ENCODE measurements at regions not wholly inside any gene's neighbourhood (a gene's known extent, or its start where the extent isn't known, plus 50 kb on each side); places are given as distances from the start of the nearest gene placed in this dataset.

DNA sequence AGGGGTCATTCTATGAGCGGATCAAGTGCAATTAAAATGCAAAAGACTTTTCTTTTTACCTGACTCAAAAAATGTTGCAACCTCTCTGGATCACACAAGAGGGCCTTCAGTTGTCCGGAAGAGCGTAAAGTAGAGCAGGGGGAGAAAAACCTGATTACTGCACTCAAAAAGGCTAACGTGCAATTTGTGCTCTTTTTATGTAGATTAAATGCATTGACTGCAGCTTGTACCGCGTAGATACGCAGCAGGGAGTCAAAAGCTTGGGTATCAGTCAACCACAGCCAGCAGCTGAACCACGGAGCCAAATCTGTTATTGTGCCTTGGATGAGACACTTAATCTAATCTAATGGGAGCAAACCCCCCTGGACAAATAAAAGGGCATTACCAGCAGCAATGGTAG, 107.3 kb upstream of the RAI2 start:
- Histone ChIP-seq H3K79me2 (ENCODE audit: control insufficient read depth, insufficient read depth, low read length) (no peaks in the 10 kb centered on the region), H3K36me3 (ENCODE audit: control insufficient read depth in 2 of 2, insufficient read depth in 2 of 2, low read length in 1 of 2) (no peaks in the 10 kb centered on the region), H3K4me3 (no peak overlapping the region), H3K9me3 (replicated peaks; ENCODE audit: control insufficient read depth, insufficient read depth, low read length) (no peaks in the 10 kb centered on the region), H3K9ac (ENCODE audit: control insufficient read depth, insufficient read depth, low read length) (no peak overlapping the region), H3K27me3 (replicated peaks in 1 of 2; ENCODE audit: control insufficient read depth in 2 of 2, insufficient read depth in 2 of 2, low read length in 1 of 2) (no peaks in the 10 kb centered on the region), H2AFZ (ENCODE audit: control insufficient read depth, low read depth, low read length) (no peak overlapping the region), H3K27ac (ENCODE audit: control insufficient read depth, insufficient read depth) (no peak overlapping the region), H4K20me1 (ENCODE audit: control insufficient read depth, insufficient read depth) (no peaks in the 10 kb centered on the region), H3K4me2 (ENCODE audit: control insufficient read depth, insufficient read depth) (no peak overlapping the region), H3K4me1 (ENCODE audit: control insufficient read depth, insufficient read depth, low read length) (no peaks in the 10 kb centered on the region)
- no peak for FAIRE-seq
- ChIA-PET RAD21 (ENCODE audit: unreplicated experiment) (no interaction called here), CTCF (no interaction called here), POLR2A (no interaction called here), SMC1A (ENCODE audit: uncharacterized antibody, unreplicated experiment) (no interaction called here)
- TF ChIP-seq, protein P1, sequence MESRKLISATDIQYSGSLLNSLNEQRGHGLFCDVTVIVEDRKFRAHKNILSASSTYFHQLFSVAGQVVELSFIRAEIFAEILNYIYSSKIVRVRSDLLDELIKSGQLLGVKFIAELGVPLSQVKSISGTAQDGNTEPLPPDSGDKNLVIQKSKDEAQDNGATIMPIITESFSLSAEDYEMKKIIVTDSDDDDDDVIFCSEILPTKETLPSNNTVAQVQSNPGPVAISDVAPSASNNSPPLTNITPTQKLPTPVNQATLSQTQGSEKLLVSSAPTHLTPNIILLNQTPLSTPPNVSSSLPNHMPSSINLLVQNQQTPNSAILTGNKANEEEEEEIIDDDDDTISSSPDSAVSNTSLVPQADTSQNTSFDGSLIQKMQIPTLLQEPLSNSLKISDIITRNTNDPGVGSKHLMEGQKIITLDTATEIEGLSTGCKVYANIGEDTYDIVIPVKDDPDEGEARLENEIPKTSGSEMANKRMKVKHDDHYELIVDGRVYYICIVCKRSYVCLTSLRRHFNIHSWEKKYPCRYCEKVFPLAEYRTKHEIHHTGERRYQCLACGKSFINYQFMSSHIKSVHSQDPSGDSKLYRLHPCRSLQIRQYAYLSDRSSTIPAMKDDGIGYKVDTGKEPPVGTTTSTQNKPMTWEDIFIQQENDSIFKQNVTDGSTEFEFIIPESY (IDR thresholded peaks at IDR 0.05), result no peak
- in situ Hi-C loops (cut with MboI) (no loop called here), intact Hi-C loops (cut with micrococcal nuclease; ENCODE audit: unreplicated experiment) (no loop called here)
- 44% methylated on average over 8 of the region's 8 CpGs for WGBS (ENCODE audit: insufficient coverage, insufficient replicate concordance, low lambda C conversion rate, missing lambda C conversion rate)
- no peak for ATAC-seq
- DNase-seq (ENCODE audit: low read depth, low spot score), result no peak
- BruUV-seq (replicated peaks), result no TSS peak

DNA sequence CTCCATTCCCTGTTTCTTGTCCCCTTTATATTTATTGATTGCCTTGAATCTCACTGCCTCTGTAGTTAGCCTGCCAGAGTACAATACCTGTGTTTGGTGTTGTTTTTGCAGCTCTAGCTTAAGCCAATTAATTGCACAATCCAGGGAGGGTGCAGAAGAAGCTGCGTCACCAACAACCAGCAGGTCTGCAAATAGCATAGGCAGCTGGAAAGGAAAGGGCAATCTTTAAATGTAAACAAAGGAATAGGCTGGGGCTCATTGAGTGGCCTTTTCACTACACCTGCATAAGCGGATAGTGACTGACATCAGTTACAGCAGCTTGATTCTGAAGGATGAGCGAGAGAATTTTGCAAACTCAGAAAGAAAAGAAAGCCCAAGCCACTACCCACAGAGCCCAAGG, 106.8 kb upstream of the RAI2 start:
- BruUV-seq (replicated peaks), result no TSS peak
- TF ChIP-seq, protein P2, sequence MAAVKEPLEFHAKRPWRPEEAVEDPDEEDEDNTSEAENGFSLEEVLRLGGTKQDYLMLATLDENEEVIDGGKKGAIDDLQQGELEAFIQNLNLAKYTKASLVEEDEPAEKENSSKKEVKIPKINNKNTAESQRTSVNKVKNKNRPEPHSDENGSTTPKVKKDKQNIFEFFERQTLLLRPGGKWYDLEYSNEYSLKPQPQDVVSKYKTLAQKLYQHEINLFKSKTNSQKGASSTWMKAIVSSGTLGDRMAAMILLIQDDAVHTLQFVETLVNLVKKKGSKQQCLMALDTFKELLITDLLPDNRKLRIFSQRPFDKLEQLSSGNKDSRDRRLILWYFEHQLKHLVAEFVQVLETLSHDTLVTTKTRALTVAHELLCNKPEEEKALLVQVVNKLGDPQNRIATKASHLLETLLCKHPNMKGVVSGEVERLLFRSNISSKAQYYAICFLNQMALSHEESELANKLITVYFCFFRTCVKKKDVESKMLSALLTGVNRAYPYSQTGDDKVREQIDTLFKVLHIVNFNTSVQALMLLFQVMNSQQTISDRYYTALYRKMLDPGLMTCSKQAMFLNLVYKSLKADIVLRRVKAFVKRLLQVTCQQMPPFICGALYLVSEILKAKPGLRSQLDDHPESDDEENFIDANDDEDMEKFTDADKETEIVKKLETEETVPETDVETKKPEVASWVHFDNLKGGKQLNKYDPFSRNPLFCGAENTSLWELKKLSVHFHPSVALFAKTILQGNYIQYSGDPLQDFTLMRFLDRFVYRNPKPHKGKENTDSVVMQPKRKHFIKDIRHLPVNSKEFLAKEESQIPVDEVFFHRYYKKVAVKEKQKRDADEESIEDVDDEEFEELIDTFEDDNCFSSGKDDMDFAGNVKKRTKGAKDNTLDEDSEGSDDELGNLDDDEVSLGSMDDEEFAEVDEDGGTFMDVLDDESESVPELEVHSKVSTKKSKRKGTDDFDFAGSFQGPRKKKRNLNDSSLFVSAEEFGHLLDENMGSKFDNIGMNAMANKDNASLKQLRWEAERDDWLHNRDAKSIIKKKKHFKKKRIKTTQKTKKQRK (IDR thresholded peaks at IDR 0.05; ENCODE audit: low read depth, low read length), result no peak
- TF ChIP-seq, protein P3, sequence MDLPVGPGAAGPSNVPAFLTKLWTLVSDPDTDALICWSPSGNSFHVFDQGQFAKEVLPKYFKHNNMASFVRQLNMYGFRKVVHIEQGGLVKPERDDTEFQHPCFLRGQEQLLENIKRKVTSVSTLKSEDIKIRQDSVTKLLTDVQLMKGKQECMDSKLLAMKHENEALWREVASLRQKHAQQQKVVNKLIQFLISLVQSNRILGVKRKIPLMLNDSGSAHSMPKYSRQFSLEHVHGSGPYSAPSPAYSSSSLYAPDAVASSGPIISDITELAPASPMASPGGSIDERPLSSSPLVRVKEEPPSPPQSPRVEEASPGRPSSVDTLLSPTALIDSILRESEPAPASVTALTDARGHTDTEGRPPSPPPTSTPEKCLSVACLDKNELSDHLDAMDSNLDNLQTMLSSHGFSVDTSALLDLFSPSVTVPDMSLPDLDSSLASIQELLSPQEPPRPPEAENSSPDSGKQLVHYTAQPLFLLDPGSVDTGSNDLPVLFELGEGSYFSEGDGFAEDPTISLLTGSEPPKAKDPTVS (IDR thresholded peaks at IDR 0.05; ENCODE audit: low read depth, low read length), result no peak
- no peak for TF ChIP-seq SUPT20H (IDR thresholded peaks at IDR 0.05; ENCODE audit: borderline replicate concordance, control insufficient read depth, low read depth, low read length)
- TF ChIP-seq, protein P4, sequence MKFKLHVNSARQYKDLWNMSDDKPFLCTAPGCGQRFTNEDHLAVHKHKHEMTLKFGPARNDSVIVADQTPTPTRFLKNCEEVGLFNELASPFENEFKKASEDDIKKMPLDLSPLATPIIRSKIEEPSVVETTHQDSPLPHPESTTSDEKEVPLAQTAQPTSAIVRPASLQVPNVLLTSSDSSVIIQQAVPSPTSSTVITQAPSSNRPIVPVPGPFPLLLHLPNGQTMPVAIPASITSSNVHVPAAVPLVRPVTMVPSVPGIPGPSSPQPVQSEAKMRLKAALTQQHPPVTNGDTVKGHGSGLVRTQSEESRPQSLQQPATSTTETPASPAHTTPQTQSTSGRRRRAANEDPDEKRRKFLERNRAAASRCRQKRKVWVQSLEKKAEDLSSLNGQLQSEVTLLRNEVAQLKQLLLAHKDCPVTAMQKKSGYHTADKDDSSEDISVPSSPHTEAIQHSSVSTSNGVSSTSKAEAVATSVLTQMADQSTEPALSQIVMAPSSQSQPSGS (IDR thresholded peaks at IDR 0.05; ENCODE audit: low read length), result no peak
- no peak for TF ChIP-seq ASH2L (IDR thresholded peaks at IDR 0.05; ENCODE audit: borderline replicate concordance, low read depth)
- TF ChIP-seq ATF7 (IDR thresholded peaks at IDR 0.05; ENCODE audit: low read depth), result no peak
- TF ChIP-seq RFX5 (IDR thresholded peaks at IDR 0.05; ENCODE audit: low read depth, low read length), result no peak
- no peak for TF ChIP-seq BHLHE40 (IDR thresholded peaks at IDR 0.05; ENCODE audit: borderline replicate concordance in 1 of 2, low read depth in 2 of 2, low read length in 1 of 2)
- TF ChIP-seq RB1 (IDR thresholded peaks at IDR 0.05; ENCODE audit: borderline replicate concordance), result no peak

More for the DNA sequence above, 106.8 kb upstream of the RAI2 start:
- Histone ChIP-seq H3K9ac (ENCODE audit: control insufficient read depth, insufficient read depth, low read length) (no peak overlapping the region), H3K27me3 (replicated peaks in 1 of 2; ENCODE audit: control insufficient read depth in 2 of 2, insufficient read depth in 2 of 2, low read length in 1 of 2) (no peaks in the 10 kb centered on the region), H3K4me2 (ENCODE audit: control insufficient read depth, insufficient read depth) (no peak overlapping the region), H3K79me2 (ENCODE audit: control insufficient read depth, insufficient read depth, low read length) (no peaks in the 10 kb centered on the region), H3K4me3 (no peak overlapping the region), H3K4me1 (ENCODE audit: control insufficient read depth, insufficient read depth, low read length) (no peaks in the 10 kb centered on the region), H3K9me3 (replicated peaks; ENCODE audit: control insufficient read depth, insufficient read depth, low read length) (no peaks in the 10 kb centered on the region), H4K20me1 (ENCODE audit: control insufficient read depth, insufficient read depth) (no peaks in the 10 kb centered on the region), H3K27ac (ENCODE audit: control insufficient read depth, insufficient read depth) (no peak overlapping the region), H3K36me3 (ENCODE audit: control insufficient read depth in 2 of 2, insufficient read depth in 2 of 2, low read length in 1 of 2) (no peaks in the 10 kb centered on the region), H2AFZ (ENCODE audit: control insufficient read depth, low read depth, low read length) (no peak overlapping the region)
- RAD21 ChIA-PET (ENCODE audit: unreplicated experiment), result no interaction called here
- DNase-seq (ENCODE audit: low read depth, low spot score), result no peak
- CTCF ChIA-PET, result no interaction called here
- ATAC-seq, result no peak
- POLR2A ChIA-PET, result no interaction called here
- in situ Hi-C loops (cut with MboI) (no loop called here), intact Hi-C loops (cut with micrococcal nuclease; ENCODE audit: unreplicated experiment) (no loop called here)
- SMC1A ChIA-PET (ENCODE audit: uncharacterized antibody, unreplicated experiment), result interaction anchor here (0.9 kb wide), 1 partner anchor 15 kb away, joined by 3 read pairs; no protein-coding TSS in a partner anchor
- no peak for FAIRE-seq
- 17% methylated on average over 3 of the region's 3 CpGs for WGBS (ENCODE audit: insufficient coverage, insufficient replicate concordance, low lambda C conversion rate, missing lambda C conversion rate)
